ENCODE measurements at regions not wholly inside any gene's neighbourhood (a gene's known extent, or its start where the extent isn't known, plus 50 kb on each side); places are given as distances from the start of the nearest gene placed in this dataset.

DNA sequence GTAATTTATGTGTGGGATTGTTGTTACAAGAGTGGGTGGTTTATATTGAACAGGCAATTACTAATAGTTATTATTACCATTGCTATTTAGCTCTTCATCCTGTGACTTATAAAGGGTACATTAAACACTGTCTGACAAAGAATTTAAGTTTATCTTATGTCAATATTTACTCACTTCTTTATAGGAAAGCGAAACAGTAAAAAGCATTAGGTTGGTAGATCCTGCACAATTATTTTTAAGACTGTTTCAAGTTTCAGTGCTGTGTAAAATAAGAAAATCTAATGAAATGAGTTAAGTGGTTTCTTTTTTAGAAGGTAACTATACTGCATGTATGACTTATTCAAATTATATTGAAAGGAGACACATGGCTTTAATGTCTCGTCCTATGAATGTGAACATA is 135.8 kb upstream of the MAP3K7 start:
- DNase-seq, result no peak

DNA sequence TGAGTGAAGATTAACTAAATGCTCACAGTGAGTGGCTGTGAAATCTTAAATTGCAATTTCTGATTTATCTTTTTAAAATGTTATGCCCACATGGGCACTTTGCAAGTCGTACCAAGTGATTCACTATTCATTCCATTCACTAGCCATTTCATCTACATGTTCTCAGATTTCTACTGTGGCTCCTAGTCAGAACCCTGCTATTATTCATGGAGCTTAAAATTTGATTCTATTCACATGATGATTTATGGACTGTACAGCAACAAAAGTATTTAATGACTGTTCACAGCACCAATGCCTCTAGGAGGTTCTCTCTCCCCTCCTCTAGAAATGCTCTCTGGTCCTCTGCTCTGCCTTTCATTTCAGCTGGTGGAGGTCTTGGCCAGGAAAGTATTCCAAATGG is 133.5 kb upstream of the MAP3K7 start:
- DNase-seq, result no peak

DNA sequence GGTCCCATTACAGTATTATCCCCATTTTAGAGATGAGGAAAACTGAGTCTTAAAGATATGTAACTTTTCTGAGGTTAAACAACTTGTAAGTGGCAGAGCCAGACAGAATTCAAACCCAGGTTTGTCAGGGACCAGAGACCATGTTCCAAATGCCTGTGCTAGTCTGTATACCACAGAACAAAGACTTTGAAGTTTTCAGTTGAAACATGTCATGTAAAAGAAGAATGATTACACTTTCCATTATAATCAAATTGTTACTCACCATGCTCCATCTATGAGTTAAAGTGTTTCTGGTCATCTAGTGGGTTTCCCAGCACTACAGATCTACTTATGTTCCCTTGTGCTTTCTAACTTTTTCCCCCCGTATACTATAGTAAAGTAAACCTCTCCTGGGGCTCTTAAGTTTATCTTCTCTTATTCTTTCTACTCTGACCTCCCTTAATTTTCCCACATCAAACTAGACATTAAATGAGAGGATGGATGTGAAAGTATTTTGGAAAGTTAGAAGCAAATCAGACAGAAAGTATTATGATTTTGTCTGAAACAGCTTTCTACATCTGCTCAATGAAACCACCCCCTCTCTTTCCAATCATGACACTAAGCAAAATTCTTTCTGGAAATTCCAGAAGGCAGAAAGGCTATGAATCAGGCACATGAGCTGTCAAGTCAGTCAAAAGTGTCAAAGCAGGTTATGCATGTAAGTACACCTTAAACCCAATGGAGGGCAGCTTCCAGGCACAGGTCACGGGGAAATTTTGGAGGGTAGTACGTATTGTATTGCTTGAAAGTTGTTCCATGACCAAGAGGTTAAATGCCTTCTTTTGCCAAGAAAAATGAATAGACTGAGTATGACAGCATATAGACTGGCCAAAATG is 132.7 kb upstream of the MAP3K7 start:
- no peak for DNase-seq

DNA sequence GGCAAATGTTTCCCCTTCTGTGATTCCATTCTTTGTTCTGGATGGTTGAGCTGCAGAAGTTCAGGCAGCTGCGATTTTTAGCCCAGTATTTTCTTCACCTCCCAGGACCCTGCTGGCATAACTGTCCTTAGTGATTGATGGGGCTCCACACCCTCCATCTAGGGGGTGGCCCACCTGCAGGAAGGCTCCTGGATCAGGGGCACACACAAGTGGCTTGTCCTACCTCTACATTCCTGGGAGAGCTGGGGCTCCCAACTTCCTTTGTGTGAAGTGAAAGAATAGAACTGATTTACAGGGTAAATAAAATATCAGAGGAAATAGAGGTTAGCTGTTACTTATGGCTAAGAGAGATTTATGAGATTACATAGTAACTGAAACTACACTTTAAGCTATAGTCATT is 129.5 kb upstream of the MAP3K7 start:
- DNase-seq, result no peak

DNA sequence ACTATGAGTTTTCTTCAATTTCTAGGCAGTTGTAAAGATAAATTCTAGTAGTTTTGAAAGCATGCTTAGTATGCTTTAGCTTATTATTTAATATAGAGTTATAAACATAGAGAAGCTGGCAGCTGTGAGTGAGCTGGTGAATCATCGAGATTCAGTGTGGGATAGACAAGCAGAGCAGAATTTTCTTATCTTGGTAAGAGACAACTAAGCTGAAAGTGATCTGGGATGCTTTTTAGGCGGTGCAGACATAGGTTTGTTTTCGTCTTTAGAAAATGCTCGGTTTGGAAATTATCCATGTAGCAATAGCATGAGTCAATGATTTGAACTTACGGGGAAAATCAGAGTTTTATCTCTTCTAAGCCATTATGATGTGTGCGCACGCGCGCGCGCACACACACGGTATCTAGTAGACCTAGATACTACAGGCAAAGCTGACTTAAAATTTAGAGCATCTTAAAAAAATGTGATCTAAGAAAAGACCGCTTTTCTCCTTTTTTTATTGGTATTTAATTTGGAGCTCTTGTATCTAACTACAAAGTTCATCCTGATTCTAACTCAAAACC is 128.3 kb upstream of the MAP3K7 start:
- DNase-seq, result no peak

DNA sequence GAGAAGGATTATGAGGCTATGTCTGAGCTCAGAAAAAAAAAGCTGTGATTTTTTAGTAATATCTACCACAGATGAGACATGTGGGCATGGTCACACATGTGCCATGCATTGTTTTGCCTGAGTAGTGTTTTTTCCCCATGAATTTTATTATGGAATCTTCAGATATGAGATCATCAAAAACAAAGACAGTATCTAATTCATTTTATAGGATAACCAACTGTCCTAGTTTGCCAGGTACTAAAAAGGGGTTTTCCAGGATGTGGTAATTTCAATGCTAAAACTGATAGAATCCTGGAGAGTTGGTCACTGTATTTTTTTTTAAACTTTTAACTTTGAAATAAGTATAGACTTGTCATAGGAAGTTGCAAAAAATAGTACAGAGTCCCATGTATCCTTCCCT is 127.4 kb upstream of the MAP3K7 start:
- no peak for DNase-seq

DNA sequence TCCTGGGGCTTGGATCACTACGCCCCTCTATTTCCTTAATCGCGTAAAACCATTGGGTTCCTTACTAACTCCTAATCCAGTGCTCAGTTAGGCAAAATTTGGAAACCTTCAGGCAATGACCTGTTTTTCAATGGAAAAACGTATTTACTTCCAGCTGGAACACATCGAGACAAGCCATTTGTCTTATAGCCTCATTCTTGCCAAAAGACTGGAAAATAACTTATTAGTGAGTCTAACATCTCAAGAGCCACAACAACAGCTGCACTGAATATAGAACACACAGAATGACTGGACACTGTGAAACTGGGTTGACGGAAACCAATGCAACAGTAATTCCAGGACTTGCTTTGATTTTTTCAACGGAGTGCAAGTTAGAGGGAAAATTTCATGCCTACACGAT is 125.2 kb upstream of the MAP3K7 start:
- DNase-seq, result no peak

DNA sequence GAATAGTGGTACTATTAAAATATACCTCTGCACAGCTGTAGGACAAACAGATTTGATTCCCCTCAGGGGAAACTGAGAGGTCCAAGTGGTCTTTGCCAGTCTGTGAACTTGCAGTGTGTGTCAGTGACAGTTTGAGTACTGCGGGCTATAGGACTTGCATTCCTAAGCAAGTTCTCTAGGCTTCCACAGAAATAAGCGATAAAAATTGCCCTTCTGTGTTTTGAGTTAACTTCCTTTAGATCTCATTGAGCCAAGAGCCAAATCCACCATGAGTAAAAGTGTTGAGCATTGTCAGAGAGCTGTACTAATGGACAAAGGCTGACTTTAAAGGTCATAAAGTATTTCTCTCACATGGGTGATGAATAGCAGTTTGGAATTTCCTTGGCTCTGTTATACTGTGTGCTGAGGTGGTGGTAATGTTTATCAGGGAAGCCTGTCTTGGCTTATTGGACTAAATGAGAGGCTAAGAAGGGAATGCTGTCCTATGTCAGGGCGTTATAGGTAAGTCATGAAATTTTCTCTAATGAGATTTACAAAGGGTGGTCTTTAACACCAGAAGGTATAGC is 122.6 kb upstream of the MAP3K7 start:
- no peak for DNase-seq

DNA sequence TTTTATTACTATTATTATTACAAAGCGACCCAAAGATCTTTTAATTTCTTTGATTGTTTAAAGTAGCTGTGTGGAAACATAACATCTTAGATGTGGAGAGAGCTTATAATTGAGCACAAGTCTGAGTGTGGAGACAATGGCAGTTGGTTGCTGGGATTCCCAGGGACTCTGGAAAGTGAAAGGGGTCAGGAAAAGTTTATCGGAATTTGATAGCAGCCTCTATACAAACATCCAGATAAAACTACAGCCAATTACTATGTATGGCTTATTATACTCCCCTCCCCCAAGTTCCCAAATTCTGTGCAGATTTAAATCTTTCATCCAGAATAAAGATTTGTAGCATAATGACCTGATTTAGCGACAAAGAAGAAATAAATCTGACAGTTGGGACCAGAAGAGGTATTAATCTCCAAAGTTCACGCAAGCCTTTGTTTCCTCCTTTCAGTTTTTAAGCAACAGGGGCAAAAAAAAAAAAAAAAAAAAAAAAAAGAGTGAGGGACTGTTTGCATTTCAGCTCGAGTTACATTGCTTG is 121.4 kb upstream of the MAP3K7 start:
- no peak for DNase-seq

DNA sequence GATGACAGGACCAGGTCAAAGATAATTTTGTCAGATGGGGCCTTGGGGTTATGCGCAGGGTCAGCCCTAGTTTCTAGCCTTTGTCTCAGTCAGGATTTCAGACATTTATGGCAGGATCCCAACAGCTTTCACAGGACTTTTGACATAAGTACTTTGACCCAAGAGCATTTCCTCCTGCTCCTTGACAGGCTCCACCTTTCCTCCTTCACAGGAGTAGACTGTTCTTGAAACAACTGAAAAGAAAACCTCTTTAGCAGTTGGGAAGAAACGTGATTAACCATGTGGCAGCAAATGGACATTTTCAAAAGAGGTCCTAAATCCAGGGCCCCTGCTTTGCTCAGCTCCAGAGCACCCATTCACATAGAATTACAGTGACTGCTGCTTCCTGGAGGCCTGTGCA is 120.4 kb upstream of the MAP3K7 start:
- DNase-seq, result no peak

DNA sequence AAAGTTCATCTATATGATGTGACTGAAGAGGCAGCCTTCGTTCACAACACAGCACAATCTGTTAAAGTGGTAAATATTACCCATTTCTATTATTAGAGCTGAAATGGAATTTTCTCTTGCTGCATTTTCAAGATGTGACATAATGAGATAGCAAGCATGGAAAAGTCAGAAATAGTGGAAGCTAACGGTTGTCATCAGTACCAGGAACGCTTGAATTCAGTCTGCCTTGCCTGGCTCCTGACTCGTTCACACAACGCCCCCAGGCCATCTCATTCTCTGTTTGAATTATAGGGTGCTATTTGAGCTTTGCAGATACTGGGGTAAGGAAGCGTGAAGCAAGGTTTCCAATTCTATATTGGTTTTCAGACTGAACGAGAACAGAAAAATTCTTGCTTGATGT is 116.5 kb upstream of the MAP3K7 start:
- DNase-seq, result no peak

DNA sequence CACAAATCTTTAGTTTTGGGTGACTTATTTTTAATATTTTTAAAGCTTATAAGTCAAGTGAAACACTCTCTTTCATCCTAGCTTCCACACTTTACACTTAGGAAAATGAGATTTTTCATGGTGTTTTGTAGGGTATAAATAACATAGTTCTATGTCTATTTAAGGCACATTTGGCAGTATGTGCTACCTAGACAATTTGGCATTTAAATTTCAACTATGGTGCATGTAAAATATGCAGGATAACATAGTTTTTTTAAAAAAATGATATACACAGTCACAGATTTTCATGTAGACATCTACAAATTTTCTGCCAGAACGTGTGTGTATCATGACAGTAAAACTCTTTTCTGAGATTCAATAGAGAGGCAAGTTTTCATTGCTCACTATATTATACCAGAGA is 115.1 kb upstream of the MAP3K7 start:
- no peak for DNase-seq

DNA sequence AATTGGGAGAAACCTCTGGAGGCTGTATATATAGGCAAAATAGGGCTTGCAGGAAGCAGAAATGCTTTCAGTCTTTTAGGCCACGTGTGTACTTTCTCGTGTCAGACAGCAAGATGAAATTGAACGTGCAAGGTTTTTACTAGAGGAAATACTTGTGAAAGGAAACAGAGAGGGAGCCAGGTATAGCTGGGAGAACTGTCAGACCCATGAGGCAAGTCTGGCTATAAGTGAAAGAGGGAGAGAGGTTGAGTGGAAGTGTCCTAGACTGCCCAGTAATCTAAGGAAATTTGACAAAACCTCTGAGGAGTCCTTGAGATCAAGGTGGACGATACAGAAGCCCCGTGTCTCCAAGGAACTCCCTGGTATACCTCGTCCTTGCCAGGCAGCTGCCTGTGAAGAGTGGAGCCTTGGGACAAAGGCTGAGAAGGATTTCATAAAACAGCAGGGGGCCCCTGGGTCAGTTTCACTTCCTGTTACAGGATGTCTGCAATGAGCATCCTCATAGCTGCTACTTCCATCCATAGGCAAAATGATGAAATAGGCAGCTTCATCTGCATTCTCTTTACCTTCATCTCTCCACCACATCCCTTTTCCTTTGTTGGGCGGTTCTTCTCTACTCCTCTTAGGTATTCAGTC is 114.4 kb upstream of the MAP3K7 start:
- no peak for DNase-seq

DNA sequence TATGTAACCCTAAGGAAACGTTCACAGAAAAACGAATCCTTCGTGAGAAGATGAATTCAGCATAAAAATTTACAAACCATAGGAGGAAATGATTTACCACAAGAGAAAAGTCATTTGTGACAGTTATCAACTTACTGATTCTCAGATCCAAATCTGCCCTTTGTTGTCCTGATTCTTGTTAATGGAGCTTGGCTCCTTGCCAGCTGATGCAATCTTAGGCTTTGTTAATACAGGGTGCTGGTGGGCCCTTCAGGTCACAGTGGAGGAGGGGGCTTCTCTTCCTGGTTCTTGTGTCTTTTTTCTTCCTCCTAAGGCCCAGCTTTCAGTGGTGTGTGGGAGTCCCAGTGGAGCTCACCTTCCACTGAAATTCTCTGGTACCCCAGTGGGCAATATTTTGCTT is 108.4 kb upstream of the MAP3K7 start:
- DNase-seq, result no peak

DNA sequence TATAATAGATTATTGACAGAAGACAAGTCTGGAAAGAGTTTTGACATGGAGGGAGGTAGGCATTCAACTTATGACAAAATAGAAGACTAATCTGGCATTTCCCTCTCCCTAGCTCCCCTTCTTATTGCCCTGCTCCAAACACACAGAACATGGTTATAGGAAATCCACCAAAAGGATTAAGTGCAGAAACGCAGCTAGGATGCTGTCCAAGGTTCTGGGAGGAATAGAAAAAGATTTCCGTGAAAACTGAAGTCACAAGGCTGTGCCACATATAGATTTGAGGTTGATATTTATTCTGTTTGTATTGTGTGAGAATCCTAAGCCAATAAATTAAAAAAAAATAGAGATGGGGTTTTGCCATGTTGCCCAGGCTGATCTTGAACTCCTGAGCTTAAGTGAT is 107.9 kb upstream of the MAP3K7 start:
- no peak for DNase-seq

DNA sequence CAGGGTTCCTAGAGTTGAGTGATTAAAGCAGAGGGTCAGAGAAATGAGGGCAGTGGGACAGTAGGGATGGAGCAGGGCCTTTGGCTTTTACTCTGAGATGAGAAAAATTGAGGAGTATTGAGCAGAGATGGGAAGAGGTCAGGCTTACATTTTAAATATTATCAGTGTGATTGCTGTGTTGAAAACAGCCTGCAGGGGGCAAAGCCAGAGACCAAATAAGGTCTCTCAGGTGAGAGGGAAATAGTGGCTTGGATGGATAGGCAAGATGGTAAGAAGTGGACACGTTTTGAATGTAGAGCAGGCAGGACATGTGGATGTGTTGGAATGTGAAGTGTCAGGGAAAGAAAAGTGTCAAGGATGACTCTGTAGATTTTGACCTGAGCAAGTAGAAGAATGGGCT is 105.0 kb upstream of the MAP3K7 start:
- no peak for DNase-seq

DNA sequence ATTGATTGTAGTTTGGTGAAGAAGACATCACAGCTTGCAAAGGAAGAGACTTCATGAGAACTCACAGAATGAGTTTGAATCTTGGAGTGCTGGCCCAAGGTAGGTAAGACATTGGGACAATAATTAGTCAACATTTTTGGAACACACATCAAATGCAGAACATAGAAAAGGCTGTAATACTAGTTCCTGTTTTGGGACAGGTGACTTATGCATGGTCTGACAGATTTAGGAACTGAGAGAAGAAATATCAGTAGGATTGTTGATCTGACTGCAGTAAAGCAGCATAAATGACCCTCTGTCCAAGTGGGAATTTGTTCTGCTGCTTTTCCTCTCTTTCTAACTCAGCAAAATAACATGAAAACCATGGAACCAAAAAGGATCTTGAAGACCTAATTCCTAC is 102.3 kb upstream of the MAP3K7 start:
- no peak for DNase-seq

DNA sequence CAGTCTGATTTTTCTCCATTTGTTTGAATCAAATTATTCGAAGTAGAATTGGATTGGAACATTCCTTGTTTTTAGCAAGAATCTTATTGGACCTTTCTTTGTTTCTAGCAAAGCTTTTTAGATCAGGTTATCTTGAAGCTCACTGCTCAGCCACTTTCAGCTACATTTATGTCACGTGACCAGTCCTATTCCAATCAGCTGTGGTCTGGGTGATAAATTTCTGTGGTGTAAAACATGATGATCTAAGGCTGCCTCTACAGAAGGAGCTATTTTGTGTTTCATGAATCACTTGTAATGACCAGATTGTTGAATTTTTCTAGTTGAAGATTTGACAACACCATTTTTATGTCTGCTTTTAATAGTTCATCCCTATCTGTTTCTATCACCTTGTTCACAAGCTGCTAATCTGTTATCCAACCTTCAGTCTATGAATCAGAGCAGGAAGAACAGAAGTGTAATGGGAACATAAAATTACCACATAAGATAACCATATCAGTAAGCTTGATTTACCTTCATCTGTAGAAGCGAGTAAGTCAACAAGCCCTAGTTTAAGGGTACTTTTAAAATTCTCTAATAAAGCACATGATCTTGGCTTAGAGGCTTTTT is 101.0 kb upstream of the MAP3K7 start:
- DNase-seq, result no peak

DNA sequence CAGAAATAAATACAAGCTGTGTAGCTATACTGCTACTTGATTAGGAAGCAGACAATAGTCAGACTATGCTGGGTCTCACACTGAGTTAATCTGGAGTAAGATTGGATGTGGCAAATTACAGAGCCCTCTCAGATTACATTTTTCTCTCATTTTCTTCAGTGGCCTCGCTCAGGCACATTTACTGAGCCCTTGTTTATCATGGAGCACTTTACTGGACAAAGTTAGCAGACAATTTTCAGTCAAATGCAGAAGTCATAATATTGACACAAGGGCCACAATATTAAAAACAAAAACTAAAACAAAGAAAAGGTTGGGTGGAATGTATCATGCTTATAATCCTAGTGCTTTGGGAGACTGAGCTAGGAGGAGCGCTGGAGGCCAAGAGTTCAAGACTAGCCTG is 95.0 kb upstream of the MAP3K7 start:
- no peak for DNase-seq

DNA sequence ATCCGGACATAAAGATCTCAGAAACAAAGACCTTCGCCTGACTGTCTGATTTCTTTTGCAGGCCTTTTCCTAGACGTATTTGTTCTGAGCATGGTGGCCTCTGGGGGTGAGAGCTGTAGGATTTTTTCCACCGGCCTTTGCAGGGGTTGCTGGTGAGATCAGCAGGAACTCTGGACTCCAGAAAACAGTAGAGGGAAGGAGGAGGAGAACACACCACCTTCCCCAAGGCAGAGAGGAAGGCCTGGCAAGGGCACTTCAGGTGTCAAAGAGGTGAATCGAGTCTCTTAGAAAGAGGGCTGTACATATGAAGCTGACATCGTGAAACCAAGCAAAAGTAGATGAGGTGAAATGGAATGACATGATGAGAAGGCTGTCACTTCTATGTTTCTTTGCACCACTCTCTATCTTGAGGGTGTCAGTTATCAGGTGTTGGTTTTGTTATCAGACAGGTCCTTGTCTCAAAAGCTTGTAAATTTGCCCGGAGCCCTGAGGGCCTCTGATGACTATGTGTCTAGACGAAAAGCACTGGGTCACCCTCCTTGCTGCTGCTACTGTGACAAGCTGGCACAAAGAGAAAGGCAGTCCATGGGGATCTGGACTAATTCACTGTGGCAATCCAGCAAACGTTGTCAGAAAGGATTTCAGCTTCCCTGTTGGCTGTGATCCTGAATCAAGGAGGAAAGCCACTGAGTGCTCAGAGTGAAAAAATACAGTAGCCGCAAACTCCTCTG is 91.3 kb upstream of the MAP3K7 start:
- no peak for DNase-seq

DNA sequence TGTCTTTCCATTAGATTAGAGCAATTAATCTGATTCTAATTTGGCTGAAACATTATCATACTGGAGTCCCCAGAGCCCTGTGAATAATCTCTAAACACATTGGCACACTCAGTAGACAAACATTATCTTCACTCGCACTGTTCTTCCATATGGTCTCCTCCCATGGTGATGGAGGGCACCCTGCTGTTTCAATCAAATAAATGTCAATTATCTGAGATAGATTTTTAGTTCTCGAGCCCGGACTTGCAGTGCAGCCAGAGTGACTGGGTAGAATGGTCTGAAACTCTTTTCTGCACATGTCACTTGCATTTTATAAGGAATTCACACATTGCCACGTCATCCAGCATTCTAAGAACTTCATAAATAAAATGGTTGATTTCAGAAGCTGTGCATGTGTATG is 90.6 kb upstream of the MAP3K7 start:
- no peak for DNase-seq

DNA sequence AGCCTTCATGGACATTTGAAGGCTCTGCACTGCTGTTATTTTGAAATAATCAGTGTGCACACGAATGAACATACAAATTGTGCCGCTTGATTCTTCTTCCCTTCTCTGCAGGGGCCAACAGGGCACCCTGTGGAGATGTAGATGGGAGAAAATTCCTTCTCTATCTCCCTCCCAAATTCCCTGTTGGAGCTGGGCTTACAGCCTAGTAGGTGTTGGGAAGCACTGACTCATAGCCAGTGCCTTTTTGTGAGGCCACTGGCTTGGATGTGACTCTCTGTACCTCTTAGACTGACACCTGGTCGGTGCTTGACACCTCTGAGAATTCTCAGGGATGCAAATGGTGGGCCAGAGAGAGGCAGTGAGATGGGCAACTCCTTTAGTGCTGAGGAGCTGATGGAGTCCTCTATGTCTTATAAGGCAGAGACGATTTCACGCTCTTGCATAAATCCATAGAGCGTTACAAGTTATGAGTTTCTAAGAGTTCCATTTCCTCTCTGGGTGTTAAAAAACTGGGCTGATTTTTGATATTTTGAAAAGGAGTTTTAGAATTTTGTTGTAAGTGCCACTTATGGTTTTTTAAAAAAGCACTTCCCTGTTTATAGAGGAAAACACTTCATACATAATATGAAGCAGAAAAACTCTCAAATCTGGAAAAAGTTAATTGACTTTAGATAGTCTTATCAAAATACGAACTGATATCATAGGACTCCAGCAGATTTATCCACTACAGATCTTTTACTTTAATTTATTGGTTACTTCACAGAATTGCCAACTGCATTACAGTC is 89.8 kb upstream of the MAP3K7 start:
- no peak for DNase-seq
